ENCODE measurements at regions not wholly inside any gene's neighbourhood (a gene's known extent, or its start where the extent isn't known, plus 50 kb on each side); places are given as distances from the start of the nearest gene placed in this dataset.

- no peak for TF ChIP-seq POLR2A (IDR thresholded peaks at IDR 0.05)
- TF ChIP-seq POLR2AphosphoS5 (IDR thresholded peaks at IDR 0.05) = no peak
Observed at GRCh38 chr21:39116761-39117439, 66.4 kb downstream of the PSMG1 start.

All from upper lobe of left lung (tissue), 4 donors.